Keratinocyte (primary cell): ENCODE measurements at regions not wholly inside any gene's neighbourhood (a gene's known extent, or its start where the extent isn't known, plus 50 kb on each side); places are given as distances from the start of the nearest gene placed in this dataset.

Experiments used
- DNase-seq: peaks from one replicate; pipeline ENCODE4 v3.0.0-alpha.2; 2011; ENCODE audit warnings: low read depth, missing footprints, low spot score
- FAIRE-seq: peaks from 2 replicates; lab custom pipeline; 2011; peaks lifted over from hg19 to GRCh38; lab: Jason Lieb, UNC
- H2AFZ ChIP-seq: 2 replicates; pipeline ENCODE4 v1.6.0; 2012; ENCODE audit warnings: low read length, control low read depth, inconsistent platforms; ENCODE audit not compliant: control insufficient read depth
- H3K27ac ChIP-seq: 2 replicates; pipeline ENCODE4 v1.5.1; 2011; ENCODE audit warnings: low read length; ENCODE audit not compliant: control insufficient read depth, insufficient read depth
- H3K27me3 ChIP-seq: 3 replicates; pipeline ENCODE4 v1.6.0; 2011; ENCODE audit warnings: low read length; ENCODE audit not compliant: control insufficient read depth, insufficient read depth; ENCODE audit errors: extremely low read depth
- H3K36me3 ChIP-seq, 2 experiments: 2 replicates in 1 of 2; 3 replicates in 1 of 2; pipeline ENCODE4 v1.5.1; 2011; ENCODE audit warnings: low read length in 2 of 2, mild to moderate bottlenecking in 1 of 2; ENCODE audit not compliant: control insufficient read depth in 2 of 2, insufficient read depth in 2 of 2; ENCODE audit errors: extremely low read depth in 1 of 2
- H3K4me1 ChIP-seq: 3 replicates; pipeline ENCODE4 v1.5.1; 2011; ENCODE audit warnings: low read length; ENCODE audit not compliant: control insufficient read depth, insufficient read depth; ENCODE audit errors: extremely low read depth
- H3K4me2 ChIP-seq: 3 replicates; pipeline ENCODE4 v1.6.0; 2011; ENCODE audit warnings: low read depth, low read length; ENCODE audit not compliant: control insufficient read depth, insufficient read depth; ENCODE audit errors: extremely low read depth
- H3K4me3 ChIP-seq, 3 experiments: fragments of 200-600 bp in 1 of 3; sonication (generic) in 1 of 3; 2 replicates in 2 of 3; 3 replicates in 1 of 3; pipeline ENCODE4 v1.5.1; 2011 to 2016; ENCODE audit warnings: low read length in 3 of 3, mild to moderate bottlenecking in 3 of 3, control low read depth in 2 of 3, inconsistent platforms in 1 of 3, low read depth in 1 of 3, mixed read lengths in 1 of 3, mixed run types in 1 of 3, moderate library complexity in 1 of 3; ENCODE audit not compliant: control insufficient read depth in 2 of 3, insufficient read depth in 2 of 3; ENCODE audit errors: extremely low read depth in 1 of 3
- H3K79me2 ChIP-seq: 2 replicates; pipeline ENCODE4 v1.6.0; 2012; ENCODE audit warnings: low read length; ENCODE audit not compliant: control insufficient read depth, insufficient read depth
- H3K9ac ChIP-seq: 3 replicates; pipeline ENCODE4 v1.6.0; 2011; ENCODE audit warnings: low read length; ENCODE audit not compliant: control insufficient read depth, insufficient read depth; ENCODE audit errors: extremely low read depth
- H3K9me1 ChIP-seq: 3 replicates; pipeline ENCODE4 v1.6.0; 2011; ENCODE audit warnings: low read length; ENCODE audit not compliant: control insufficient read depth, insufficient read depth; ENCODE audit errors: extremely low read depth
- H3K9me3 ChIP-seq: 2 replicates; pipeline ENCODE4 v1.5.1; 2012; ENCODE audit warnings: low read depth, low read length; ENCODE audit not compliant: control insufficient read depth
- H4K20me1 ChIP-seq: 3 replicates; pipeline ENCODE4 v1.6.0; 2011; ENCODE audit warnings: low read length; ENCODE audit not compliant: control insufficient read depth, insufficient read depth; ENCODE audit errors: extremely low read depth
- EZH2 ChIP-seq: IDR thresholded peaks from one replicate; pipeline ENCODE4 v1.6.1; 2012; ENCODE audit warnings: inconsistent platforms, mild to moderate bottlenecking, low read length, moderate library complexity
- dilution Hi-C: fragments of 300-500 bp; cut with MboI; formaldehyde crosslinking; loops from one replicate; pipeline ENCODE4 v1.7.0; 2020; ENCODE audit warnings: low sequenced_read_pairs; ENCODE audit not compliant: extremely low pct_ligation_motif_present
- TF ChIP-seq, protein P1 (sequence below), 3 experiments: IDR thresholded peaks in 1 of 3; conservative IDR thresholded peaks in 1 of 3; optimal IDR thresholded peaks in 1 of 3; 2 replicates in 2 of 3; 3 replicates in 1 of 3; pipeline versions ENCODE3 to v1.5.1; 2011; ENCODE audit warnings: low read length in 3 of 3, mild to moderate bottlenecking in 3 of 3, moderate library complexity in 2 of 3, control low read depth in 1 of 3, inconsistent platforms in 1 of 3; ENCODE audit not compliant: insufficient read depth in 2 of 3; ENCODE audit errors: extremely low read depth in 1 of 3

DNA sequence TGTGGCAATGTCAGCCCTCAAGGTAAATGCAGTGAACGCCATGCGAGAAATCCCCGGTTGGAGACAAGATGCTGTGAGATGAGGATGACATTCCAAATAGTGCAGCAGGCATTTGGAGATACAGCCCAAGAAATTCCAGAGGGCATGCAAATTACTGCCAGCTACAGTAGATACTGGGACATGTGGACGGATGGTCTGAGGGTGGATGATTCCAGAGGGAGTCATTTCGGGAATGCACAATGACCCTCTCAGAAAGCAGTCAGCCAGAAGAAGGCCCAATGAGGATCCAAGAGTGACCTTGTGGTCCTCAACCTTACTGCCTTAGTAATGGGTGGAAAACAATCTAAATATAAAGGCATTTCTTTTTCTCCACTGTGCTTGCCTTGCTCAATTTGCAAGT, 111.3 kb downstream of the HNRNPLL start:
- no peak for FAIRE-seq
- Histone ChIP-seq H3K27ac (no peak overlapping the region), H4K20me1 (no peaks in the 10 kb centered on the region)

GRCh38 chr2:38489846-38490245, 112.8 kb upstream of the ATL2 start:
- TF ChIP-seq, protein P1, sequence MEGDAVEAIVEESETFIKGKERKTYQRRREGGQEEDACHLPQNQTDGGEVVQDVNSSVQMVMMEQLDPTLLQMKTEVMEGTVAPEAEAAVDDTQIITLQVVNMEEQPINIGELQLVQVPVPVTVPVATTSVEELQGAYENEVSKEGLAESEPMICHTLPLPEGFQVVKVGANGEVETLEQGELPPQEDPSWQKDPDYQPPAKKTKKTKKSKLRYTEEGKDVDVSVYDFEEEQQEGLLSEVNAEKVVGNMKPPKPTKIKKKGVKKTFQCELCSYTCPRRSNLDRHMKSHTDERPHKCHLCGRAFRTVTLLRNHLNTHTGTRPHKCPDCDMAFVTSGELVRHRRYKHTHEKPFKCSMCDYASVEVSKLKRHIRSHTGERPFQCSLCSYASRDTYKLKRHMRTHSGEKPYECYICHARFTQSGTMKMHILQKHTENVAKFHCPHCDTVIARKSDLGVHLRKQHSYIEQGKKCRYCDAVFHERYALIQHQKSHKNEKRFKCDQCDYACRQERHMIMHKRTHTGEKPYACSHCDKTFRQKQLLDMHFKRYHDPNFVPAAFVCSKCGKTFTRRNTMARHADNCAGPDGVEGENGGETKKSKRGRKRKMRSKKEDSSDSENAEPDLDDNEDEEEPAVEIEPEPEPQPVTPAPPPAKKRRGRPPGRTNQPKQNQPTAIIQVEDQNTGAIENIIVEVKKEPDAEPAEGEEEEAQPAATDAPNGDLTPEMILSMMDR (optimal IDR thresholded peaks at IDR 0.05 in 1 of 3, IDR thresholded peaks at IDR 0.05 in 1 of 3, conservative IDR thresholded peaks at IDR 0.05 in 1 of 3; ENCODE audit: extremely low read depth in 1 of 3, insufficient read depth in 2 of 3, low read length in 3 of 3), result no peak
- no peak for TF ChIP-seq EZH2
- dilution Hi-C loops, result no loop called here
- no peak overlapping the region for H2AFZ ChIP-seq
- H3K79me2 ChIP-seq, result no peaks in the 10 kb centered on the region
- H3K27me3 ChIP-seq, result no peaks in the 10 kb centered on the region
- H3K9me1 ChIP-seq, result no peaks in the 10 kb centered on the region
- DNase-seq (no peak), FAIRE-seq (no peak)
- H3K4me2 ChIP-seq, result no peak overlapping the region
- H3K4me1 ChIP-seq, result no peaks in the 10 kb centered on the region
- H3K27ac ChIP-seq, result no peak overlapping the region
- H3K4me3 ChIP-seq, result no peak overlapping the region
- no peak overlapping the region for H3K9ac ChIP-seq
- H3K36me3 ChIP-seq, result no peaks in the 10 kb centered on the region
- no peaks in the 10 kb centered on the region for H4K20me1 ChIP-seq
- H3K9me3 ChIP-seq, result no peaks in the 10 kb centered on the region

More for the DNA sequence above, 111.3 kb downstream of the HNRNPLL start:
- Histone ChIP-seq H3K36me3 (no peaks in the 10 kb centered on the region), H3K79me2 (no peaks in the 10 kb centered on the region), H3K4me2 (no peak overlapping the region), H3K9me3 (no peaks in the 10 kb centered on the region), H3K9me1 (no peaks in the 10 kb centered on the region), H3K4me3 (no peak overlapping the region), H3K27me3 (no peaks in the 10 kb centered on the region), H3K9ac (no peak overlapping the region), H3K4me1 (no peaks in the 10 kb centered on the region), H2AFZ (no peak overlapping the region)
- dilution Hi-C loops, result no loop called here
- DNase-seq, result no peak
- TF ChIP-seq, protein P1 (optimal IDR thresholded peaks at IDR 0.05 in 1 of 3, IDR thresholded peaks at IDR 0.05 in 1 of 3, conservative IDR thresholded peaks at IDR 0.05 in 1 of 3; ENCODE audit: extremely low read depth in 1 of 3, insufficient read depth in 2 of 3, low read length in 3 of 3), result no peak
- no peak for TF ChIP-seq EZH2
